Stimulated activated naive CD8-positive, alpha-beta T cell treated with anti-CD3 and anti-CD28 coated beads, Interleukin-15, Interleukin-2, amounts not matched to agents 100 ng/mL and 50 ng/mL, for 24 hours (primary cell): ENCODE measurements at regions not wholly inside any gene's neighbourhood (a gene's known extent, or its start where the extent isn't known, plus 50 kb on each side); places are given as distances from the start of the nearest gene placed in this dataset.

Source experiments
- H3K27ac Mint-ChIP-seq: one replicate; pipeline ENCODE4 v1.8.0; 2021; ENCODE audit warnings: mild to moderate bottlenecking, mixed read lengths
- H3K27me3 Mint-ChIP-seq: one replicate; pipeline ENCODE4 v1.8.0; 2021; ENCODE audit warnings: mixed read lengths
- H3K36me3 Mint-ChIP-seq: one replicate; pipeline ENCODE4 v1.8.0; 2021; ENCODE audit warnings: low read depth, mixed read lengths
- H3K4me1 Mint-ChIP-seq: one replicate; pipeline ENCODE4 v1.8.0; 2021; ENCODE audit warnings: low read depth, mixed read lengths
- H3K4me3 Mint-ChIP-seq: one replicate; pipeline ENCODE4 v1.8.0; 2021; ENCODE audit warnings: mild to moderate bottlenecking, mixed read lengths
- H3K9me3 Mint-ChIP-seq: one replicate; pipeline ENCODE4 v1.8.0; 2021; ENCODE audit warnings: mixed read lengths

DNA sequence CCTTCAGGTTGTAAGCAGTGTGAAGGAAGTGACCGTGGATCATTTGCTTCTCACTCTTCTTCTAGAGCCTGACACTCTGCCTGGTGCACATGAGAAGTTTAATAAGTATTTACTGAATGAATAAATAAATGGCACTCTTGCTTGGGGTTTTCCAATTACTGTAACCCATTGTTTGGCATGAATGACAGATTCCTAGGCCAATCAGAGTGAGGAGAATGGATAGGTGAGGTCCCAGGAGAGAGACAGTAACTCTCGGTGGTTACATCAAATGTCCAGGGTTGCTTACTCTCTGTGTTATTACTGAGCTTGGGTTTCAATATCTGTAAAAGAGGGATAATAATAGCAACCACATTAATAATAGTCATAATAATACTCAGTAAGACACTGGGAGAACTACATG lies 204.2 kb upstream of the ISX start:
- Mint-ChIP-seq H3K36me3 (no peaks in the 10 kb centered on the region), H3K27me3 (peaks cover 5% of the 10 kb centered on the region), H3K4me3 (no peak overlapping the region), H3K9me3 (peaks cover 13% of the 10 kb centered on the region), H3K27ac (no peak overlapping the region), H3K4me1 (no peaks in the 10 kb centered on the region)

DNA sequence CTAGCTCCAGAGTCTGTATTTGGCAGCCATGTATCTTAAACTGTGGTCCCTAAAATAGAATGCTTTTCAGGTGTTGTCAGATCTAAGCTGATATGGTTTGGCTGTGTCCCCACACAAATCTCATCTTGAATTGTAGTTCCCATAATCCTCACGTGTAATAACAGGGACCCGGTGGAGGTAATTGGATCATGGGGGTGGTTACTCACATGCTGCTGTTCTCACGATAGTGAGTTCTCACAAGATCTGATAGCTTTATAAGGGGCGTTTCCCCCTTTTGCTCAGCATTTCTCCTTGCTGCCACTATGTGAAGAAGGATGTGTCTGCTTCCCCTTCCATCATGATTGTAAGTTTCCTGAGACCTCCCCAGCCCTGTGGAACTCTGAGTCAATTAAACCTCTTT lies 199.9 kb upstream of the ISX start:
- H3K36me3 Mint-ChIP-seq: no peaks in the 10 kb centered on the region
- H3K4me1 Mint-ChIP-seq: no peaks in the 10 kb centered on the region
- H3K9me3 Mint-ChIP-seq: no peaks in the 10 kb centered on the region
- peaks cover 9% of the 10 kb centered on the region for H3K27me3 Mint-ChIP-seq
- H3K27ac Mint-ChIP-seq: no peak overlapping the region
- no peak overlapping the region for H3K4me3 Mint-ChIP-seq

DNA sequence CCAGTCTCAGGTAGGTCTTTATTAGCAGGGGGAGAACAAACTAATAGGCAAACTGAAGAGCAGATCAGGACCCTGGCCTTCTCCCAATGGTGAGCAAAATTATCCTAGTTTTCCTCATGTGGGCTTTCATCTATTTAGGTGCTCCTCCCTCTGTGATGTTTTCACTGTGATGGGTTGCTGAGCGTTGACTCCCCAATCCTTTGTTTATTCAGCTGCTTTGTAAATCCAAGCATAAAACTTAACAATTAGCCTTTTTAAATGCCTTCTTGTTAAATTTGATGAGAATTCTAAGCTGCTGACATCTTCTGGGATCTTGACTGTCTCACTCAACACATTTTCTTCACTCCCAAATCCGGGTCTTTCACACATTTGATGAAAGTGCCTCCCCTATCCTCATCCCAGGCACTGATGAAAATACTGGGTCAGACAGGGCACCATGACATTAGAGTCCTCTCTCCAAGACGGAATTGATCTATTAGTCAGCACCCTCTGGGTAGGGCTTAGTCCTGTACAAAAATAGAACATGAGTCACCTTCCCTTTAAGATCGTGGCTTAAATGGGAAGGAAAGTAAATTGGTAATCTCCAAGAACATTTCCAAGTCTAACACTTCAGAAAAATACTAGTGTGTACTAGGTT lies 199.3 kb upstream of the ISX start:
- Mint-ChIP-seq H3K36me3 (no peaks in the 10 kb centered on the region), H3K4me3 (no peak overlapping the region), H3K9me3 (no peaks in the 10 kb centered on the region), H3K27me3 (peaks cover 9% of the 10 kb centered on the region), H3K27ac (no peak overlapping the region), H3K4me1 (no peaks in the 10 kb centered on the region)

DNA sequence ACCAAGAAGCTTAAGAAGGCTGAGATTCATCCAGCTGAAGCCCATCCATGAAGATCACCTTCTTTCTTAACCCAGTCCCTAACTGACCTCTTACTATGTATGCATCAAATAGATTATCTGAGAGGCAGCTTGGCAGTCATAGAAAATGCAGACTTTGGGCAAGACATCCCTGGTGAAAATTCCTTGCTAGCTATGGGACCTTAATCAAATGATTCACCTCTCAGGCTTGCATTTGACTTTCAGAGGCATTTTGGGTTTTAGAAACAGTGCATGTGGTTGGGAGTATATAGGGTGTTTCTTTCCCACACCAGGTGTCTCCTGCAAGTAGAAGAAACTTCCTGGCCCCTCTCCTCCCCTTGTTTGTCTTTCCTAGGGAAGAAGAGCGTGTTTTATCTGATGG lies 188.5 kb upstream of the ISX start:
- H3K4me1 Mint-ChIP-seq: no peaks in the 10 kb centered on the region
- H3K36me3 Mint-ChIP-seq: no peaks in the 10 kb centered on the region
- H3K27me3 Mint-ChIP-seq: no peaks in the 10 kb centered on the region
- H3K9me3 Mint-ChIP-seq: no peaks in the 10 kb centered on the region
- H3K4me3 Mint-ChIP-seq: no peak overlapping the region
- no peak overlapping the region for H3K27ac Mint-ChIP-seq

DNA sequence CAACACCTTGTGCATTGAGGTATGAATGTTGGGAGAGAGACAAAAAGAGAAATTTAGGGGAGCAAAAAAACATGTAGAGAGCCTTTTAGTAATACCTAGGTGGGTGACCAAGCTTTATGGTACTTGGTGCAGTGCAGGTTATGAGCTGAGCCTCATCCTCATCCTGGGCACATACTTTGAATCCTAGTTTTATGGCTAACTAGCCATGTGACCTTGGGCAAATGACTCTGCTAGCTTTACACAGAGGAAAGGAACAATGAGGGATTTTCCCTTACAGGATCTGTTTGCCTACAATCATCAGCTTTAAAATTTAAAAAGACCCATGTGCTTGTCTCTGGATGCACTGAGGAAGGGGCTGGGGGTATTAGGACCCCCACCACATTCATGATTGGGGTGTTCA lies 187.8 kb upstream of the ISX start:
- no peaks in the 10 kb centered on the region for H3K27me3 Mint-ChIP-seq
- no peak overlapping the region for H3K27ac Mint-ChIP-seq
- no peaks in the 10 kb centered on the region for H3K9me3 Mint-ChIP-seq
- no peak overlapping the region for H3K4me3 Mint-ChIP-seq
- H3K4me1 Mint-ChIP-seq: no peaks in the 10 kb centered on the region
- H3K36me3 Mint-ChIP-seq: no peaks in the 10 kb centered on the region

DNA sequence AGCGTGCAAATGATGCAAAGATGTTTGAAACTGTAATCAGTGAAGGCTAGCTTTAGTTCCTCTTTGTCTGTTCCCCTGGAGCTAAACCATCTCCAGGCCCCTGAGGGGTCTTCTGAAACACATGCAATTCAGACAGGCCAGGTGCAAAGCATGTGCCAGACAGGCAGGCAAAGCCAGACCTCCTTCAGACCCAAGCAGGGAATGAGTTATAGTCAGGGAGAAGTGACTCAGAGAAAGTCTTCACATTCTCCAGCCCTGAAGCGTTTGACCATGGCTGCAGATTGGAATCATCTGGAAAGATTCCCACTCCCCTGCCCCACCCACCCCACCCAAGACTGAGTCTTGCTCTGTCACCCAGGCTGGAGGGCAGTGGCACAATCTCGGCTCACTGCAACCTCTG lies 187.0 kb upstream of the ISX start:
- Mint-ChIP-seq H3K27me3 (no peaks in the 10 kb centered on the region), H3K9me3 (no peaks in the 10 kb centered on the region), H3K4me3 (no peak overlapping the region), H3K36me3 (no peaks in the 10 kb centered on the region), H3K4me1 (no peaks in the 10 kb centered on the region), H3K27ac (no peak overlapping the region)

DNA sequence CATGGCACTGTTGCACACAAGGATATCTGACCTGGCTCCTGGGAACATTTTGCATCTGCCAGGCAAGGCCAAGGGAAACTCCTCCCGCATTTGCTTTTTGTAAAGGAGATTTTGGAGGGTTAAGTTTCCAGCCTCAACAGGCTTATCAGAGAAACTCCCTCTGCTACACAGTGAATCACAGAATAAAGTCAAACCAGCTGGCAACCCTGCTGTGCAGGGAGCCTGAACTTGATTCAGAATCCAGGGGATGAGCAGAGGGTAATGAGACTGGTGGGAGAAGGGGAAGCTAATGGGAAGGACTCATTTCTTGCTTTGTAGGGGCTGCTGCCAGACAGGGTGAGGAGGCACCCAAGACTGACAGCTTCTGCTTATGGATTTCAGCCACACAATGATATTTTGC lies 185.3 kb upstream of the ISX start:
- H3K27me3 Mint-ChIP-seq: peaks cover 3% of the 10 kb centered on the region
- H3K9me3 Mint-ChIP-seq: no peaks in the 10 kb centered on the region
- no peaks in the 10 kb centered on the region for H3K36me3 Mint-ChIP-seq
- H3K4me3 Mint-ChIP-seq: no peak overlapping the region
- no peaks in the 10 kb centered on the region for H3K4me1 Mint-ChIP-seq
- H3K27ac Mint-ChIP-seq: no peak overlapping the region

DNA sequence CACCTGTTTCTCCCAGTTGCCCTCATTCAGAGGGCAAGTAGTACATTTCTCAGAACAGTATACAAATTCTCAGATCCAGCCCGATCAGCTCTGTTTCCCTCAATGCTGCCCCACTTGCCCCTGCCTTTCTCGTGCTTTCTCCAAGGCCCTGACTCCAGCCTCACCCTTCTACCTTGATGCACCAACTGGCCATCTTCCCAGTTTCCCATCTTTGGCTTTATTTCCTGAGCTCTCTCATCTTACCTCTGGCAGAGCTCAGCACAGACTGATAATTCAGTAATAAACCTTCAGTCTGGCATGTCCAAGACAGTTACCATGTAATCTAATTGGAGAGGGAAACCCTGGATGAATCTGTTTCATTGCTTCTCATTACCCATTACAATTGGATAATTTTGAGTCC lies 184.5 kb upstream of the ISX start:
- Mint-ChIP-seq H3K27me3 (peaks cover 3% of the 10 kb centered on the region), H3K36me3 (no peaks in the 10 kb centered on the region), H3K4me1 (no peaks in the 10 kb centered on the region), H3K4me3 (no peak overlapping the region), H3K27ac (no peak overlapping the region), H3K9me3 (no peaks in the 10 kb centered on the region)

DNA sequence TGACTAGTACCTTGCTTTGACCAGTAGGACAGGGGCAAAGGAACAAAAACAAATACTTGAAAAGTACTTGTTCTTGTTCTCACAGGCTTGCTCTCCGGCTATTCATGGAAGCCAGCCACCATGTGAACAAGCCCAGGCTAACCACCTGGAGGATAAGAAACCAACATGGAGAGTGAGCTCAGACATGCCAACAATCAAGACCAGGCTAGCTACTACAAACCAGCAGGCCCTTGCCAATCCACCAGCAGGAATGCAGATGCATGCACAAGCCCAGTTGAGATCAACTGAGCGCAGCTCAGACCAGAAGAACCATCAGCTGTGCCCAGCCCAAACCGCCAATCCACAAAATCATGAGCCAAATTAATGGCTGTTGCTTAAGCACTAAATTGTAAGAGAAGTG lies 180.1 kb upstream of the ISX start:
- Mint-ChIP-seq H3K36me3 (no peaks in the 10 kb centered on the region), H3K4me1 (no peaks in the 10 kb centered on the region), H3K4me3 (no peak overlapping the region), H3K27ac (no peak overlapping the region), H3K9me3 (peaks cover 10% of the 10 kb centered on the region), H3K27me3 (peaks cover 3% of the 10 kb centered on the region)

DNA sequence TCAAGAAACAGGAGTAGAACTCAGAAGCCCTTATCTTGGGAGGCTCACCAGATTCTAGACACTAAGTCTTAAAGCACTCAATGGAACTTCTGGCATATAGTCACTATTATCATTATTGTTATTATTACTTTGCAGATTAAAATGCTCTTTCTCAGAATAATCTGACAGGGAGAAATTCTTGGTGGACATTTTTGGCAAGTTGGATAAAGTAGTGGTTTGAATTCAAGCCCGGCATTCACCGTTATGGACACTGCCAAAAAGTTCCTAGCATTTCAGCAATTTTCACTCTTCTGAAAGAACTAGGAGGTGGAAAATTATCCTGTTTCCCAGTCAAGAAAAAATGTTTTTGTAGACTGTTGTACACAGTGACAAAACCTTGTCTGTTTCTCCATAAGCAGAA lies 179.6 kb upstream of the ISX start:
- H3K4me1 Mint-ChIP-seq: no peaks in the 10 kb centered on the region
- no peaks in the 10 kb centered on the region for H3K36me3 Mint-ChIP-seq
- H3K9me3 Mint-ChIP-seq: peaks cover 13% of the 10 kb centered on the region
- H3K27ac Mint-ChIP-seq: no peak overlapping the region
- H3K4me3 Mint-ChIP-seq: no peak overlapping the region
- peaks cover 3% of the 10 kb centered on the region for H3K27me3 Mint-ChIP-seq

DNA sequence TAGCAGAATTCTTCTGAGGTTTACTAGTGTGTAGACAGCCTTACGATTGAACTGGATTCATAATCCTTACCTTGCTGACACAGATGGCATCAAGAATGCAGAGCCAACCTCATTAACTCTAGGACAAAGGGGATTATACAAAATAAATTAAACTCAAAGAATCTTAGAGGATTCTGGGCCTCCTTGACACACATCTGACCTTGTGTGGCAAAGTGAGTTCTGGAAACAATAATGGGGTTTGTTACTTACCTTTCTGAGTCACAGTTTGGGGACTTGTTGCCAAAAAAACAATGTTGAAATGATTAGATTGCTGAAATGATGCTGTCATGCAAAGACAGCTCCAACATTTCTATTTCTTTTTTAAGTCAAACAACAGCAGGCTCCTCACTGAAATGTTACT lies 179.1 kb upstream of the ISX start:
- Mint-ChIP-seq H3K36me3 (no peaks in the 10 kb centered on the region), H3K4me3 (no peak overlapping the region), H3K4me1 (no peaks in the 10 kb centered on the region), H3K9me3 (peaks cover 17% of the 10 kb centered on the region), H3K27ac (no peak overlapping the region), H3K27me3 (peaks cover 3% of the 10 kb centered on the region)

DNA sequence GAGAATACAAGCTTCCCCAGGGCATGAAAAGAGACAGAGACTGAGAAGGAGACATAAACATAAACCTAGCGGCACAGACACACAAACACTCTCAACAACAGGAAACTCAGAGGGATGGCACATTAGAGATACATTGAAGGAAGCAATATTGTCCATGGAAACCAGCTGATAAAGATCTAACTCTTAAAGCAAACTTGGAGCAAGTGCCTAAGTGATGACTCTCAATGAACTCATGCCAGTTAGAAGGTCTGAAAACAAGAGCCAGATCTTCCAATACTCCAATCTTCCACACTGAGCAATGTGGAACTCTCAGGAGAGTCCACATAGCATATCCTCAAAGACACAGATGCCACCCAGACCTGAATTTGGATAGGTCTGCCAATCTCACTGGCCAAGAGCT lies 168.8 kb upstream of the ISX start:
- Mint-ChIP-seq H3K36me3 (no peaks in the 10 kb centered on the region), H3K4me1 (no peaks in the 10 kb centered on the region), H3K27ac (no peak overlapping the region), H3K4me3 (no peak overlapping the region), H3K9me3 (peaks cover 4% of the 10 kb centered on the region), H3K27me3 (peaks cover 8% of the 10 kb centered on the region)

DNA sequence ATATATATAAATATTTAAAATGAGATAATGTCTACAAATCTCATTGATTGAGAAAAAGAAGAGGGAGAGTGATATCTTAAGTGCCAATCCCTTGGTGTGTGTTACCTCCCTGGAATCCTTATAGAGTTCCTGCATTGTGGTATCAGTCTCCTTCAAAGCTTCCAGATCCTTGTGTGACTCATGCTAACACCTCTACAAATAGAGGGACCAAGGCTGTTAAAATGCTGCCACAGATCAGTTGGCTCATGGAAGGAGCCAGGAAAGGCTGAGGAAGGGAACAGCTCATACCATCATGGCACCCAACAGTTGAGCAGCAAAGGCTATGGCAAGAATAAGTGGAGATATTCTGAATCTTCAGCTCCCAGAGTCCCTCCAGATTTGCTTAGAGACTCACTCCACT lies 163.6 kb upstream of the ISX start:
- Mint-ChIP-seq H3K4me3 (no peak overlapping the region), H3K4me1 (no peaks in the 10 kb centered on the region), H3K27me3 (no peaks in the 10 kb centered on the region), H3K27ac (no peak overlapping the region), H3K9me3 (peaks cover 4% of the 10 kb centered on the region), H3K36me3 (no peaks in the 10 kb centered on the region)

DNA sequence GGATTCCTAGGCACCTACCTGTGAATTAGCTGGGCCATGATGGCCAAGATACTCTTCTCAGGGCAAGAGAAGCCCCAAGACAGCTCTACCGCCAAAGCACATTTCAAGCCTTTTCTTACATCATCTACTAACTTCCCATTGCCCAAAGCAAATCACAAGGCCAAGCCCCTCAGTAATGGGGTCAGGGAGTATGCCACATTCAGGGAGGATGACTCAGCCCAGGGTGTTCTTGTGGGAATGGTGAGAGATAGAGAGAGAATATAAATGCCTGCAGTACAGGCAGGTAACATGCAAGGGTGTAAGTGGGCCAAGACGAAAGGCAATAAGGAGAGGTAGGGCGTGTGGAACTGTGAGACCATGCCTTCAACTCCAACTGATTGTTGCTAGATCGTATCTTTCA lies 162.5 kb upstream of the ISX start:
- no peak overlapping the region for H3K27ac Mint-ChIP-seq
- no peak overlapping the region for H3K4me3 Mint-ChIP-seq
- peaks cover under 1% of the 10 kb centered on the region for H3K9me3 Mint-ChIP-seq
- no peaks in the 10 kb centered on the region for H3K4me1 Mint-ChIP-seq
- H3K36me3 Mint-ChIP-seq: no peaks in the 10 kb centered on the region
- no peaks in the 10 kb centered on the region for H3K27me3 Mint-ChIP-seq

DNA sequence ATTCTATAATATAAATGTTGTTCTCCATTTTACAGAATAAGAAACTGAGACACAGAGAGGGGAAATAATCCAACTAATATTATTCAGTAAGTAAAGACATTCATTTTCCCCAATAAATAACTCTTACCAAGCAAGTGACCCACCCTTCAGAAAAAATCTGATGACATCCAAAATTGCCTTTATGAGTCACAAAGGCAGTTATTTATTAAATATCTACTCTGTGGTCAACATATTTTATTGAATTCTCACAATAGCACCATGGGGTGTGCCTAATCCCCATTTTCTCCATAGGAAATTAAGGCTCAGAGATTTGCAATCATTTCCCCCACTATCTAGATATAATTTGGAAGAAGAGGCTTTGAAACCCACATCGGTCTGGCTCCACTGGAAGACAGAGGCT lies 161.5 kb upstream of the ISX start:
- Mint-ChIP-seq H3K9me3 (peaks cover 4% of the 10 kb centered on the region), H3K4me1 (no peaks in the 10 kb centered on the region), H3K27ac (no peak overlapping the region), H3K4me3 (no peak overlapping the region), H3K36me3 (no peaks in the 10 kb centered on the region), H3K27me3 (no peaks in the 10 kb centered on the region)

DNA sequence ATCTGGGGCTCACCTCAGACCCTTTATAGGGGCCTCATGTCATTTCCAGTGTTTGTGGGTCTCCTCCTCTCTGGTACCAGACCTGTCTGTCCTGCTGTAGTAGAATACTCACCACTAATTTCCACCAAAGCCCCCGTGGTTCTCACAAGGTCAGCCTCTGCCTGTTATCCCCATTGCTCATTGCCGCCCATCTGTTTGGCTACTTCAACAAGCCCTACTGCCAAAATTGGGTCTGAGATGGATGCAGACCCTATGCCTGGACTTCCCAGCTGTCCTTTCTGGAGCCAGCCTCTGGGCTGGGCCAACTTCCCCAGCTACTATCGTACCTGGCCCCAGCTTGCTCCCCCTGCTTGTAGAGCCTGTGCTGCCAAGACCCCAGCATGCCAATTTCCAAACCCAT lies 152.1 kb upstream of the ISX start:
- no peaks in the 10 kb centered on the region for H3K36me3 Mint-ChIP-seq

More for the DNA sequence above, 152.1 kb upstream of the ISX start:
- peaks cover 3% of the 10 kb centered on the region for H3K9me3 Mint-ChIP-seq
- no peak overlapping the region for H3K27ac Mint-ChIP-seq
- H3K4me3 Mint-ChIP-seq: no peak overlapping the region
- peaks cover 7% of the 10 kb centered on the region for H3K27me3 Mint-ChIP-seq
- no peaks in the 10 kb centered on the region for H3K4me1 Mint-ChIP-seq
